ENCODE measurements at regions not wholly inside any gene's neighbourhood (a gene's known extent, or its start where the extent isn't known, plus 50 kb on each side); places are given as distances from the start of the nearest gene placed in this dataset.

DNA sequence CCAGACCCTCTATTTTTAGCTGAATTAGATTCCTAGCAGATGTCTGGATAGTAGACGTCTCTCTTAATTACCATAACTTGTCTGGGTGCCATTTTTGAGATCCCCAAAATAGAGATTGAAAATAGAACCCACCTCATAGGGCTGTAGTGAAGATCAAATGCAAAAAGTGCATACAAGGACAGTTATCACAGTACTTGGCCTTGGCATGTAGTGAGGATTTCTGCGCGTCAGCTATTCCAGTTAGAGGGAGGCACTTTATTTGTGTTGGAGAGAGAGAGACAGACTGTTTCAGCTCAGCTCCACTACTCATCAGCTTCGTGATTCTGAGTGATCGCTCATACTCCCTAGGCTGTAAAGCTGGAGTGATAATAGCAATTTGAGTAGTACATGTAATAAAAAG is 59.6 kb upstream of the CDH13 start:
- DNase-seq (ENCODE audit: low read depth in 2 of 2) = no peak

DNA sequence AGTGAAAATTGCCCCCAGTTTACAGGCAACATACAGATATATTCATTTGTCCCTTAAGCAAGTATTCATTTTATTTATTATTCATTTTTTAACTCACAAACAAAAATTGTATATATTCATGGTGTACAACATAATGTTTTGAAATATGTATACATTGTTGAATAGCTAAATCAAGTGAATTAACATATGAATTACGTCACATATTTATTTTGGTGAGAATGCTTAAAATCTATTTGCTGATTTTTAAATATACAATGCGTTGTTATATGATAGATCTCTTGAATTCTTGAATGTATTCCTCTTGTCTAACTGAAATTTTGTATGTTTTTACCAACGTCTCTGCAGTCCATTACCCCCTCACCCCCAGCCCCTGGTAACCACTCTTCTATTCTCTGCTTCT is 63.4 kb upstream of the CDH13 start:
- DNase-seq (ENCODE audit: low read depth in 2 of 2) = no peak

DNA sequence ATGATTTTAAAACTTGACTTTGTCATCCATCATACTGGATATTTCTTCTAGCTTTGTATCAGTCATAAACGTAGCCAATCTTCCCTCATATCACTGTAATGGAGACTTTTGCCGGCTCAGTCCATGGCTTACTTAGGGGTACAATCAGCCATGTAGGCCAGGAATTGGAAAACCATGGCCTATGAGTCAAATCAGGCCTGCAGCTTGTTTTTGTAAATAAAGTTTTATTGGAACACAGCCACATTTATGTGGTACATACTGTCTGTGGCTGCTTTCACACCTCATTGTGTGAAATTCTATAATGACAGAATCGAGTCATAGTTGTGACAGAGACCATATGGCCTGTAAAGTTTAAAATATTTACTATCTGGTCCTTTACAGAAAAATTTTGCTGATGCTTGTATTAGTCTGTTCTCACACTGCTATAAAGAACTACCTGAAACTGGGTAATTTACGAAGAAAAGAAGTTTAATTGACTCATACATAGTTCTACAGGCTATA is 64.5 kb upstream of the CDH13 start:
- no peak for DNase-seq (ENCODE audit: low read depth in 2 of 2)

DNA sequence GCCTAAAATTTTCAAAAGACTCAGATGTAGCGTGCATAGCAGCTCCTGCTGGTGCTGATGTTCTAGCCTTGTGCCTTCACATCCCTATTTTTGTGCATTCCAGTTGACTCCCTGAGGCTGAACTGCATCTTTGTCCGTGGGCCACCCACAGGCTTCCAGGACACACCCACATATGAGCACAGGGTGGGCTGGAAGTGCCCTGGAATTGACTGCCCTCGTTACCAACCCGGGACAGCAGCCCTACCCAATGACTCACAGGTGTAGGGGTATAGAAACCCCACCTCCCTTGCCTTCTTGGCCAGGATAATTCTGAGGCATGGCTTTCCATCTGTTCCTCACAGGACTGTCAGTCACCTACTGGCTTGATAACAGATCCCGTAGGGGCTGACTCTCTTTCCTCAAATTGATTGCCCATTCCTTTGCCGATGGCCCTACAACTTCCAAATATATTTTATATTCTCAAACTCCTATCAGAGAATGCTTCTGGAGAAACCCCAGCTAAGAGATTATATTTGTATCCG is 65.9 kb upstream of the CDH13 start:
- no peak for DNase-seq (ENCODE audit: low read depth in 2 of 2)

DNA sequence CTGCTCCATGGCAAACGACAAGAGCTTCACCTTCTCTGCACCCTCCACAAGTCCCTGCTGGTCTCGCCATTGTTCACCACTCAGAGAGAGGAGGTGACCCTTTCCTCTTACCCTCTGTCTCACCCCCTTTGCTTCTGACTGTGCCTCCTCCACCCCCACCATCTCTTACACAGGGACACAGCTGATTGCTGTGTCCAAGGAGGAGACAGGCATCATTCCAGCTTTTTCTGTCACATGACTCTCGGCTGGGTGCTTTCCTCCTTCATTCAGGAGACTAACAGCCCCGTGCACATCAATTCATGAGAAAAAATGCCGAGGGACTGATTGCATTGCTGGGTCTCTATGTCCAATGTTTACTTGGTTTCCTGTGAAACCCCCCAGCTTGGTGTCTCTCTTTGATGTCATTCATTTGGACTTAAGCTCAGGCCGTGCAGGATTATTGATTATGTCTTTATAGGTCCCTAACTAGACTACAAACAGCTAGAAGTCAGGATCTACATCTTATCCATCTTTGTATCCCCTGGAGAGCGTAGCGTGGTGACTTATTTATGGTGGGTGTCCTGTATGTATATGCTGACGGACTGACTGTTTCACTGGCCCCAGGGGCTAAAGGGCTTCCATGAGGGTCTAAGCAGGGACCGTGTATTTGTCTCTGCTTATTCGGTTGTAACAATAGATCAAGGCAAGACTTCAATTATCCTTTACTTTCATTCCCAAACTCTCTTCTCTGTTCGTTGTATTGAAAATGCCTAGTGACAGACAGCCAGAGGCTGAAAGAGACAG is 82.2 kb upstream of the CDH13 start:
- DNase-seq (ENCODE audit: low read depth in 2 of 2) = no peak

DNA sequence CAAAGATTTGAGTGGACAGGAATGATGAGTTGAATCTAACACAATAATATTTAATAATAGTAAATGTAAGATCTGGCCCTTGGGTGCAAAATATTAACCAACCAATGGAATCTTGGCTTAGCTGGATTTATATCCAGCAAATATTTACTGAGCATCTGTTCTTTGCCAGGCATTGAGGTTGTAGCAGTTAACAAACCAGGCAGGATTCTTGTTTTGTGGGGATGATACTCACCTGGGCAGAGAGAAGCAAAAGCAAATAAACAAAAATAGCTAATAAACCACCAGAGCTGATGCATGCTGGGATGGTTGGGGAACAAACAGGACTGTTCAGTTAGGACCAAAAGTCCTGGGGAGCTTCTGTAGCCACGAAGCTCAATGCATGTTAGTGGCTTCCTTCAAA is 84.1 kb upstream of the CDH13 start:
- no peak for DNase-seq (ENCODE audit: low read depth in 2 of 2)

DNA sequence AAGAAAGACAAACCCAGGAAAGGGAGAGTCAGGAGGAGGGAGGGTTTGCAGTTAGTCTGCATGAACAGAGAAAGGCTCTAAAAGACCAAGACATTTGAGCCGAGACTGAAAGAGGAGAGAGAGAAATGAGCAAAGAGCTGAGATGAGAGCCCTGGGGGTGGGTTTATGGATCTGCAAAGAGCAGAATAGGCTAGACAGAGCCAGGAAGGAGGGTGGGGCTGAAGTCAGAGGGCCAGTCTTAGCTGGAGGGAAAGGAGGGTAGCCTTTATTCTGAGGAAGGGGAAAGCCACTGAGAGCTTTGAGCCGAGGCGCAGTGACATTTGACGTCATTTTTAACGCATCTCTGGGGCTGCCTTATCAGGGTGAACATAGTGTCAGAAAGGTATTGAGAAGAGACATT is 85.7 kb upstream of the CDH13 start:
- no peak for DNase-seq (ENCODE audit: low read depth in 2 of 2)

DNA sequence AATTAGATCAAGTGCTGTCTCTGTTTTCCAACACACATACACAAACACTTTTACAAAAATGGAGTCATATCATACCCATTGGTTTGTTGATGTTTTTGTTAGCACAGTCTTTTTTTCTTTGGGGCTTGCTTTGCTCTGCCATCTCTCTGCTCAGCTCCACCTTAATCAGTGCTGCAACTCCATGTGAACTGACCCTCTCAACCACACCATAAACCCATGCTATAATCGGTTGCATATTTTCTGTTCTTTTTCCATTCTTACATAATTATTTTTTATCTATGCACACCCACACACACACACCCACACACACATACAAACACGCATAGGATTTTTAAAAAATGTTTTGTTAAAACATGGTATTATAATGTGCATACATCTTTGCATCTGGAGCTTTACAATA is 91.0 kb upstream of the CDH13 start:
- no peak for DNase-seq (ENCODE audit: low read depth in 2 of 2)

DNA sequence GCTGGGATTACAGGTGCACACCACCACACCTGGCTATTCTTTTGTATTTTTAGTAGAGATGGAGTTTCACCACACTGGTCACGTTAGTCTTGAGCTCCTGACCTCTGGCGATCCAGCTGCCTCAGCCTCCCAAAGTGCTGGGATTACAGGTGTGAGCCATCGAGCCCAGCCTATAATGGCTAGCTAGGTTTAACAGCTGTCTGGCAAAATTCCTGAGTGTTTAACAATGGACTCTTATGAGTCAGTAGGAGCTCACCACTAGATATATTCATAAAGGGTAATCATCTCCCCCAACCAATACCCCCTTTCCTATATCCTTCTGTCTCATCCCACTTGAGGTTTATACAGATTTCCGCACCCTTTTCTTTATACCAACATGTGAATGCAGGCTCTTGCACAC is 91.5 kb upstream of the CDH13 start:
- no peak for DNase-seq (ENCODE audit: low read depth in 2 of 2)

DNA sequence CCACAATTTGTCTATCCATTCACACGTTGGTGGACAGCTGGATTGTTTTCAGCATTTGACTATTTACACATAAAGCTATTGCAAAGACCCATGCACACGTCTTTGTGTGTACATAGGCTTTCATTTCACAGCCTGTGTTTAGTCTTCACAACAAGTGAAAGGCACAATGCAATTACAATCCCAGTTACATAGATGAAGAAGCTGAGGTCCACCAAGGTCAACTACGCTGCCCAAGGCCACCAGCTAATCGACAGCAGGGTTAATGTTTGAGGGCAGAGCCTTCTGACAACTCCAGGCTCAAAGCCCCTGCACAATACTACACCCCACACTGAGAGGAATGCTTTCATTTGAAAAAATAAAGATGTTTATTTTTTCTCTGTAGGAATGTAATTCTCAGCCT is 93.6 kb upstream of the CDH13 start:
- DNase-seq (ENCODE audit: low read depth in 2 of 2) = no peak

DNA sequence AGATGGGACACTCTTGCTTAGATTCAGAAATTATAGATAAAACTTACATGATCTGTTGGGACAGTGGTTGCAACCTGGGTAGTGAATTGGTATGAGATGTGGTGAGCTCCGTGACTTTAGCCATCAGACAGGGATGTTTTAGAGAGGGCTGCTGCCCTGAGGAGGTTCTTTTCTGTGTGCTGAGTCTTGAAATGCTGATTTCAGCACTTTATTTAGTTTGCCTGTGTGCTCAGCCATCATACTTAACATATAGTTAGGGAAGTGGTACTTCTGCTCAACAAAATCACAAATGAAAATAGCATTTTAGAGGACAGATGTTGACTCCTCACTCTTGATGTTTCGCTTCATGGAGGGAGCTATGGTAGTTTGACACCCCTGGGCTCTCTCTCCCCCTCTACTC is 95.9 kb upstream of the CDH13 start:
- DNase-seq (ENCODE audit: low read depth in 2 of 2) = no peak

DNA sequence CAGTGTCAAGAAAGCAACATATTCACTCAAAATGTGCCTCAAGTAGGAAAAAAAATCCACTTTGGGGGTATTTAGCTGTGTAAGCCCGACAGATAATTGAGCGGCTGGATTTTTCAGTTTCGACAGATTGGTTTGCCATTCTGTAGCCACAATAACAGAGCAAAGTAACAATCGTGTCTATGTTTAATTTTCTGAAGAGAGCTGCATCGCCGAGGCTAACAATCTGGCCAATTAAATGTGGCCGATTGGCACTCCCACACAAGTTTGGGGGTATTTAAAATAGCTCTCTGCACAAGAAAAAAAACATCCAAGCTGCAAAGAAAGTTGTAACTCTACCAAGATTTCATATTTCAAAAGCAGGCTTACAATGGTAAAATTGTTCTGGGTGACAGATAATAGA is 99.7 kb upstream of the CDH13 start:
- DNase-seq (ENCODE audit: low read depth in 2 of 2) = no peak

DNA sequence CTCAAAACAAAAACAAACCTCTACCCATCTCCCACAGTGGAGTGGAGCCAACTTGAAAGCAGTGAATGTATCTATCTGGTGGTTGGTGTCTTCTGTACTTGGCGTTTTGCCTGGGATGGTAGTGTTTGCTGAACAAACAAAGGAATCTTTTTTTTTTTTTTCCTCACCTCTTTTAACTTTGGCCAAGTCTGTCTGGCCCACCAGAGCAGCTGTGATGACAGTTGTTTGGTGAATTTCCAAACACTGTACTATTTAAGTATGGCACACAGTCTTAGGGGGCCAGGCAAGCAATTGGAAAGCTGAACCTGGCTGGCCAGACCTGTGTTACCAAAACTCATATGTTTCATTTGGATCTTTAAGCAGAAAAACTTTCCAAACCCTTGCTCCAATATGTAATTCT is 101.8 kb upstream of the CDH13 start:
- no peak for DNase-seq (ENCODE audit: low read depth in 2 of 2)

DNA sequence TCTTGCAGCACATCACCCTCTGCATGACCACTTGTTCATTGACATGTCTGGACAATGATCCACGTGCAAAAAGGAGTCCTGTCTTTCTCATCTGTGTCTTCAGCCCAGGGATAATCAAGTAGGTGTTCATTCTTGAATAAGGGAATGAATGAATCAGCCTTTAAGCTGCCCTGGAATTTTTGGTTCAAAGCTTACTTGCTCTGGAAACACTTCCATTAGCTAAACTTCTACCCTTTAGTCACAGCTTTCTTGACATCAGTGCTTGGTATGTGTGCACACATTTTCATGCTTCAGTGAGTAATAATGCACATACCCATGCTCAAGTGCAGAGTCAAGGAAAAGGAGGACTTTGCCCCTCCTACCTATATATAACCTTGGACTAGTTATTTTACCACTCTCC is 103.0 kb upstream of the CDH13 start:
- no peak for DNase-seq (ENCODE audit: low read depth in 2 of 2)

DNA sequence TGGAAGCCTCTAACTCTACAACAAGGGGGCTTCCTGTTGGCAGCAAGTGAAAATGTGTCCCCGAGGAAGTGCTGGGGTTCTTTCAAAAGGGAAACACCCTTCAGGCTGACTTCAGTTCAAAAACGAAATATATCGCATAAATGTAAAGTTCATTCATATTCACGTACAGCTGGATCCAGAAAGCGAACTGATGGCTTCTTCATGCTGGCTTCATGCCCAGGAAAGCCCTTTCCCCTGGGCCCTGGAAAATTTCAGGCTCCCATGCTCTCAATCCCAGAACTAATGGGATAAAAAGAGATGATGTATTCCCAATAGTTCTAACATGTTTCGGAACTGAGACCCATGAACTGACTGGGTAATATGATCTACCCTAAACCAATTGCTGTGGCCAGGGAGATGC is 104.7 kb upstream of the CDH13 start:
- no peak for DNase-seq (ENCODE audit: low read depth in 2 of 2)

DNA sequence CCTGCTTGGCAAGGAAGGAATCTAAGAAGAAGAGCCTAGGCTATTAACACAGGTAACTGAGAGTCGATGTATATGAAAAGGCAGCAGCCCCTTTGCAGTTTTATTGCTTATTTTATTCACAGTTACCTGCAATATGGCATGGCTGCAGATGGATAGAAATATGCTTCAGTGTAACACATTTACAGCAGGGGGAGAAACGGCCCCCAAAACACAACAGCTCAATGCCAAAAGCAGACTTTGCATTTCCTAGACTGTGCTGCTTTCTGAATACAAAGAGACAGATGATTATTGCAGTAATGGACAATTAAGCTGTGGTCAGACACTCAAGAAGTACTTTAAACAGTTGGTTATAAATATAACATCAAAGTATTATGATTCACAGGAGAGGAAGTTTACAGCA is 108.0 kb upstream of the CDH13 start:
- no peak for DNase-seq (ENCODE audit: low read depth in 2 of 2)

DNA sequence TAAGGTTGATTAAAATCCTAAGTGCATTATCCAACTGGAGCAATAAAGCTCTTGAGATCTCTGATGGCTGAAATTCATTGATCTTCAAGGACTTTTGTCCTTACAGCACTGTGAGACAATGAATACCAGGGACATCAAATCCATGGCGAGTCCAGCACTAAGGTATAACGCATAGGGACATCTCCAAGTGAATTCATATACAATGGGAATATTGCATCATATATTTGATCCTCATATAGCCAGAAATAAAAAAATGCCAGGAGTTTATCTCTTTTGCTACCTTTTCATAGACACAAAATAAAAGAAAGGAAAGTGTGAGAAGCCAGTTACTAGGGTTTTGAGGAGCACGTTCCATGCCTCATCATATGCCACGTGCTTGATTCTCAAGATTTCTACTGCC is 112.5 kb upstream of the CDH13 start:
- DNase-seq (ENCODE audit: low read depth in 2 of 2) = no peak

DNA sequence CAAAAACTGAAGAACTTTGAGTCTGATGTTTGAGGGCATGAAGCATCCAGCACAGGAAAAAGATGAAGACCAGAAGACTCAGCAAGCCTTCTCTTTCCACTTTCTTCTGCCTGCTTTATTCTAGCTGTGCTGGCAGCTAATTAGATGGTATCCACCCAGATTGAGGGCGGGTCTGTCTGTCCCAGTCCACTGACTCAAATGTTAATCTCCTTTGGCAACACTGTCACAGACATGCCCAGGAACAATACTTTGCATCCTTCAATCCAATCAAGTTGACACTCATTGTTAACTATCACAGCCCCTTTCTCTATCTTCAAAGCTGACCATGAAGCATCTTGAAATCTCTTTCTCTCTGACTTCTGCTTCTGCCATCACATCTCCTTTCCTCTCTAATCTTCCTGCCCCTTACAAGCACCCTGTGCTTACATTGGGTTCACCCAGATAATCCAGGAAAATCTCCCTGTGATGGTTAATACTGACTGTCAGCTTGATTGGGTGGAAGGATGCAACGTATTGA is 115.9 kb upstream of the CDH13 start:
- no peak for DNase-seq (ENCODE audit: low read depth in 2 of 2)

DNA sequence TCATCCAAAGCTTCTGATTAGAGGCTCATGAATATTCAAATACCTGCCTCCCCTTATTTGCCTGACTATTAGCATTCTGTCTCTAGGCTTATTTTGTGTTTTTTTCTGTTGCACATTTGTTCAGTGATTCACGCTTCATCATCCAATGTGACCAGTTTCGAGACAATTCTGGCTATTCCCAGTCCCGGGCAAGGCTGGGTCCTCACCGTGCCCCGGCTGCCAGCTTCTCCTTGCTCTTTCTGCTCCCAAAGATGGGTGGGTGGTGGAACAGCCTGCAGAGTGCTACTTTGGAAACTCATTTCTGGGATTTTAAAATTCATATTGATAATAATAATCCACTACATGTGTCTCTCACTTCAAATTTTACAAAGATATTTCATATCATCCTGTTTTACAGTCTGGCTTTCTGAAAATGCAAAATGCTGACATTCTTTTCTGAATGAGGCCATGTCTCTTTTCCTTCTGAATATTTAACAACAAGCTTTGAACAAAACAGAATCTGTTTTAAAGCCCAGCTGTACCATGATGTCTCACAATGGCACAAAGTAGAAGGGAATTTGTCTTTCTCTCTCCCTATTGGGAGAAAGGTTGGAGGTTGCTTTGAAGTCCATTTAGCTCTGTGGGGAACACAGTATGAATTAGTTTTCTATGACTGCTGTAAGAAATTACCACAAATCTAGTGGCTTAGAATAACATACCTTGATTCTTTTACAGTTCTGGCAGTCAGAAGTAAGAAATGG is 116.9 kb upstream of the CDH13 start:
- no peak for DNase-seq (ENCODE audit: low read depth in 2 of 2)

DNA sequence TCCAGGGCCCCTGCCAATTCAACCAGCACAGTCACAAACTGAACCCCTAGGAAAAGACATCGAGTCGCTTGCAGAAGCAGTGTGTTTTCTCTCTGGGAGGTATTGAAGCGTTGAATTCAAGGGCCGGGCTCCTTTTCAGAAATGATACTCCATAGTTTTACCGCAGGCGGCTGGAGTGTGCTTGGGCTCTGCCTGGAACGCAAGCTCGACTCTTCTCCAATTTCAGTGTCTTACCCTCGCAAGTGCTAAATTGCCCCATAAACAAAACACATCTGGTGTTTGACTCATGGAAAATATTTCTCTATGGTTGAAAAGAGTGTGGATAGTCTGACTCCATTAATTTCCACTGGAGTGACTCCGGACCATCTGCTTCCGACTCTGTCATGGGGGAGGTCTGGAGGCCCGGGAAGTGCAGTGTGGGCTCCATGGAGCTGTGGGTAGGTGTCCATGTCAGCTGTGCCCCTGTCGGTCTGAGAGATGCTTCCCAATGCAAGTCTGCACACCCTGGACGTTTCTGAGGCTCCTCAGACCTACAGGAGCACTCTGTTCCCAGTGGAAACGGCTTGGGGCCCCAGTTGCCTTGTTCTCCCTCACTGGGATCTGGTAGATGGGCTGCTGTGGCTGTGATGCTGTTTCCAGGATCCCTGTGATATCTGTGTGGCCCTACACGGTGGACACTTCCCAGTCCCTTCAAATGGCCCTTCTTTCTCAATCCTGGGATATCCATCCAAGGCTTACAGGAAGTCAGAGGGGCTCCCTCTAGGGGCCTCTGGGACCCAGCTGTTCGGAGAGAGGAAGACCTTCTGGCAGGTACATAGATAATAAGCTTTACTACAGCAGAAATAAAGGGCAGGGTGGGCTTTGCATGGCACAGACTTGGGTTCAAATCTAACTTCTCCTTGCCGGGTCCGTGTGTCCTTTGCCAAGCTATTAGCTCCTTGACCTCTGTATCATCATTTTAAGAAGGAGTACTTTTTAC is 119.8 kb upstream of the CDH13 start:
- DNase-seq (ENCODE audit: low read depth in 2 of 2) = no peak

DNA sequence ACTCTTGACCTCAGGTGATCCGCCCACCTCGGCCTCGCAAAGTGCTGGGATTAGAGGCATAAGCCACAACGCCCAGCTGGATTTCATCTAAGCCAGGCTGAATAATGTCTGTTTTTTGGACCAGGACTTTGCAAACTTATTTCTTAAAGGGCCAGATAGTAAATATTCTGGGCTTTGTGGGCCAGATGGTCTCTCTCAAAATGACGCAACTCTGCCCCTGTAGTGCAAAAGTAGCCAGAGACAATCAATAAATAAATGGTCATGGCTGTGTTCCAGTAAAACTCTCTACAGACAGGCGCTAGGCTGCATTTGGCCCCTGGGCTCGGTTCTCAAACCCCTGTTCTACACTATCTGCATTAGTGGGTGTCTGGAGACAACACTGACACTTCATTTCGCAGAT is 121.9 kb upstream of the CDH13 start:
- no peak for DNase-seq (ENCODE audit: low read depth in 2 of 2)

DNA sequence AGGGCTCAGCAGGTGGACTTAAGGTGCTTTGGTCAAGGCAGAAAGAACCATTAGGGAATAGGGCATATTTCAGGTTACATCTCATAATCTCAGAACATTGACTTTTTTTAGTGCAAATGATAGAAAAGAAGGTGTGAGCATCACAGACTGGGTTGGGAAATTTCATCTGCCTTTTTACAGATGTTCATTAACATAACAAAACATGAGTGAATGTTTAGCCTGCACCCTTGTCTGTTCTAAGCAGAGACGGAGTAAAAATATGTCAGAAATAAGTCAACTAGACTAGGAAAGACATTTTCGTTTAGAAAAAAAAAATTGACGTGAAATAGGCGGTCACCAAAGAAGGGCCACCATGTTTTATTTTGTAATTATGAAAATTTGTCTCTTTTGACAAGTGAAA is 127.5 kb upstream of the CDH13 start:
- no peak for DNase-seq (ENCODE audit: low read depth in 2 of 2)
